WI38 (cell line): ENCODE measurements at regions not wholly inside any gene's neighbourhood (a gene's known extent, or its start where the extent isn't known, plus 50 kb on each side); places are given as distances from the start of the nearest gene placed in this dataset.

Experiments used
- H3K4me3 ChIP-seq: 2 replicates; pipeline ENCODE4 v1.5.1; 2011; ENCODE audit warnings: low read depth, mild to moderate bottlenecking, control low read depth, low read length
- CTCF ChIP-seq: IDR thresholded peaks from 2 replicates; pipeline ENCODE4 v1.5.1; 2012; ENCODE audit warnings: low read depth, mild to moderate bottlenecking, control low read depth, low read length

DNA sequence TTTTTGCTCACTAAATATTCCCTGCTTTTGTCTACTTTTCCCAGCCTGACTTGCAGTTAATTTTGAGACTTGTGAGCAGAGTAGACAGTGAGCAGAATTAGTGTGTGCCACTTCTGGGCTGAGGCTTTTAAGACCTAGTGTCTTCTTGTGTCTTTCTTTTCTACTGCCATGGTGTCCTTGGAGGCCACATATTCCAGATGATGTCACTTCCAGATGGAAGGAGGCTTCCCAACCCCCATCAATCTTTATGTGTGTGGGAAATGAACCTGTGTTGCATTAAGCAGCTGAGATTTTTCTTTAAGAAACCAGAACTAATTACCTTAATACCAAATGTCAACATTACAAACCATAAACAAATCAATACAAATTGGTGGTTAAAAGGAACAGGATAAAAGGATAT is 774.7 kb upstream of the ROBO1 start:
- no peak for TF ChIP-seq CTCF
- no peak overlapping the region for H3K4me3 ChIP-seq

DNA sequence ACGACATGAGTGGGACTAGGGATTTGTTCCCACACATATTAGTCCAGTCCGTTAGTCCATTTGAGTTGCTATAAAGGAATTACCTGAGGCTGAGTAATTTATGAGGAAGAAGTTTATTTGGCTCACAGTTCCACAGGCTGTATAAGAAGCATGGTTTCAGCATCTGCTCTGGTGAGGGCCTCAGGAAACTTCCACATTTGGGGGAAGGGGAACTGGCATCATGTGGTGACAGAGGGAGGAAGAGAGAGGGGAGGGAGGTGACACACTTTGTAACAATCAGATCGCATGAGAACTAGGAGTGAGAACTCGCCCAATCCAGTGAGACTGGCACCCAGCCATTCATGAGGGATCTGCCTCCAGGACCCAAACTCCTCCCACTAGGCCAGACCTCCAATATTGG is 769.9 kb upstream of the ROBO1 start:
- no peak for TF ChIP-seq CTCF
- H3K4me3 ChIP-seq, result no peak overlapping the region

- no peak for TF ChIP-seq CTCF
- no peak overlapping the region for H3K4me3 ChIP-seq
These were observed 767.5 kb upstream of the ROBO1 start for GRCh38 chr3:80535286-80535685.

DNA sequence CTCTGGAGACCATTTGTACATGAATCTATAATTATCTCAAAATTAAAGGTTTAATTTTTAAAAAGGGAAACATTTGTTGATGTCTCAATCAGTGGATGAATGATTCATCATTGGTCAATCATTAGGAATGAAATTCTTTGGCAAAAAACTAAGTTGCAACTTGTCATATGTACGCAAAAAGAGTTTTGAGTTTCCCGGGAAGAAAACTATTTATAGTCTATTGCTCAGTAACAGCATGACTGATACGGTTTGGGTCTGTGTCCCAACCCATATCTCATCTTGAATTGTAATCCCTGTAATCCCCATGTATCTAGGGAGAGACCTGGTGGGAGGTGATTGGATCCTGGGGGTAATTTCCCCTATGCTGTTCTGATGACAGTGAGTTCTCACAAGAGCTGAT is 765.8 kb upstream of the ROBO1 start:
- H3K4me3 ChIP-seq, result no peak overlapping the region
- no peak for TF ChIP-seq CTCF

GRCh38 chr3:80526153-80526552 is 758.4 kb upstream of the ROBO1 start:
- H3K4me3 ChIP-seq, result no peak overlapping the region
- TF ChIP-seq CTCF, result no peak

DNA sequence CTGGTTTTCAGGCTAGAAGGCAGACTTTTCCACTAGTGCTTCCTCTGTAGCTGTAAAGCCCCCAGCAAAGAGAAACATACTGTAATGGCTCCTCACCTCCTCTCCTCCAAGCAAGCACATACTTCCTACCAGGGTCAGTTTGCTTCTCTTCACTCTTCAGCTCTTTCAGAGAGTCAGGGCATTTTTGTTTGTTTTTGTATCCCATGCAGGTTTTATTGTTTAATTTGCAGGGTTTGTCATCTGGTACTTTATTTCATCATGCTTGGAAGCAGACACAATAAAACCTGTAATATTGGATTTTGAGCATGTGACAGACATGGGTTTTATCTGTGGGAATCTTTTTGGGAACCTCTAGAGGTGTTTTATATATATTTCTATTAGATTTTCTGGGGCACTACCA is 753.3 kb upstream of the ROBO1 start:
- H3K4me3 ChIP-seq, result no peak overlapping the region
- no peak for TF ChIP-seq CTCF

DNA sequence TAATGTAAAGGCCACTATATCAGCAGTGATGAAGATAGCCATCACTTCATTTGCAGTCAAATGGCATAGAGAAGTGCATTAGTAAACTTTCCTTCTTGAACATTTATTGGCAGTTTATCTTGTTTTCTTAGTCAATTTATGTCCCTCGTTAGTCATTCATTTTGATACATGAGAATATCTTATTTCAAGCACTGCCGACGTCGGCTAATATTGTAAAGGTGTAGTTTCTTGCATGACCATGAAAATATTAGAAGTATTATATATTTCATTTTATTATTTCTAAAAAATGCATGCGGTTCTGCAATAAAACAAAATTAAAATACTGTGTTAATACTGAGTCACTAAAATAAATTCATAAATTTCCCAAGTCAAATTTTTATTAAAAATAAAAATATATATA is 751.6 kb upstream of the ROBO1 start:
- TF ChIP-seq CTCF, result no peak
- no peak overlapping the region for H3K4me3 ChIP-seq
